PC-3 (cell line): ENCODE measurements at regions not wholly inside any gene's neighbourhood (a gene's known extent, or its start where the extent isn't known, plus 50 kb on each side); places are given as distances from the start of the nearest gene placed in this dataset.

Source experiments
- ATAC-seq: fragments of 200-7000 bp; cut with Tn5 transposase; 2 replicates; pipeline ENCODE4 v1.9.1; 2020; ENCODE audit warnings: mild to moderate bottlenecking, moderate library complexity
- BruUV-seq: library from RNA; stranded (reverse); fragments of 400-500 nt; replicated peaks from 2 replicates; lab custom pipeline; 2021; lab: Mats Ljungman, UMichigan
- CTCF ChIA-PET: fragments of 300-600 bp; sonication (Branson Sonifier 250); formaldehyde crosslinking; loops from one replicate; lab custom pipeline; 2022; ENCODE audit warnings: antibody characterized with exemption; lab: Charles Lee
- POLR2A ChIA-PET: fragments of 300-600 bp; sonication (Branson Sonifier 250); formaldehyde crosslinking; loops from one replicate; lab custom pipeline; 2022; ENCODE audit warnings: antibody characterized with exemption; ENCODE audit not compliant: unreplicated experiment; lab: Charles Lee
- DNase-seq: peaks from one replicate; pipeline ENCODE4 v3.0.0-alpha.2; 2015
- H2AFZ ChIP-seq: fragments of 300-600 bp; sonication (generic); 2 replicates; pipeline ENCODE4 v1.6.0; 2016; ENCODE audit warnings: antibody characterized with exemption, low read length
- H3F3A ChIP-seq: fragments of 300-600 bp; sonication (generic); one replicate; pipeline ENCODE4 v1.6.0; 2017; ENCODE audit warnings: antibody characterized with exemption, low read length, control low read depth, mild to moderate bottlenecking; ENCODE audit not compliant: unreplicated experiment
- H3K27ac ChIP-seq: fragments of 300-600 bp; sonication (generic); 2 replicates; pipeline ENCODE4 v1.5.1; 2016; ENCODE audit warnings: mild to moderate bottlenecking, low read length
- H3K27me3 ChIP-seq: fragments of 300-600 bp; sonication (generic); 2 replicates; pipeline ENCODE4 v1.6.1; 2016; ENCODE audit warnings: low read length, mixed read lengths
- H3K36me3 ChIP-seq: fragments of 300-600 bp; sonication (generic); 2 replicates; pipeline ENCODE4 v1.6.1; 2016; ENCODE audit warnings: low read depth, mixed run types, low read length, mixed read lengths
- H3K4me1 ChIP-seq: fragments of 300-600 bp; sonication (generic); 2 replicates; pipeline ENCODE4 v1.5.1; 2016; ENCODE audit warnings: low read length; ENCODE audit not compliant: insufficient read depth
- H3K4me2 ChIP-seq: fragments of 300-600 bp; sonication (generic); 2 replicates; pipeline ENCODE4 v1.6.0; 2016; ENCODE audit warnings: low read length
- H3K4me3 ChIP-seq: fragments of 300-600 bp; sonication (generic); 2 replicates; pipeline ENCODE4 v1.5.1; 2016; ENCODE audit warnings: mild to moderate bottlenecking, low read length, mixed read lengths
- H3K79me2 ChIP-seq: fragments of 300-600 bp; sonication (generic); 2 replicates; pipeline ENCODE4 v1.6.1; 2017; ENCODE audit warnings: low read length, mixed read lengths
- H3K9ac ChIP-seq: fragments of 300-600 bp; sonication (generic); 2 replicates; pipeline ENCODE4 v1.6.0; 2016; ENCODE audit warnings: mild to moderate bottlenecking, low read length
- H3K9me2 ChIP-seq: fragments of 300-600 bp; sonication (generic); replicated peaks from 2 replicates; pipeline ENCODE4 v1.6.1; 2016; ENCODE audit warnings: mixed run types, low read length, mixed read lengths
- H3K9me3 ChIP-seq: fragments of 300-600 bp; sonication (generic); 2 replicates; pipeline ENCODE4 v1.6.1; 2016; ENCODE audit warnings: low read length, mixed read lengths
- H4K20me1 ChIP-seq: fragments of 300-600 bp; sonication (generic); 2 replicates; pipeline ENCODE4 v1.6.1; 2016; ENCODE audit warnings: low read length, mixed read lengths
- CTCF ChIP-seq: fragments of 300-600 bp; sonication (generic); conservative IDR thresholded peaks from 2 replicates; pipeline ENCODE4 v1.5.1; 2017; ENCODE audit warnings: antibody characterized with exemption, low read depth, mild to moderate bottlenecking, low read length
- EZH2 ChIP-seq: fragments of 300-600 bp; sonication (generic); IDR thresholded peaks from one replicate; pipeline ENCODE4 v1.6.1; 2017; ENCODE audit warnings: antibody characterized with exemption, mild to moderate bottlenecking, low read length; ENCODE audit not compliant: unreplicated experiment
- EZH2phosphoT487 ChIP-seq: fragments of 300-600 bp; sonication (generic); IDR thresholded peaks from 2 replicates; pipeline ENCODE4 v1.6.1; 2018; ENCODE audit warnings: mild to moderate bottlenecking, antibody characterized with exemption, low read length, borderline replicate concordance
- intact Hi-C: fragments of 100-400 bp; cut with micrococcal nuclease; formaldehyde crosslinking; loops from 2 replicates; pipeline ENCODE4 v1.9.0; 2023

- POLR2A ChIA-PET = no interaction called here
These were observed 61.4 kb downstream of the FOXD1 start for GRCh38 chr5:73387149-73387591.

GRCh38 chr5:73384861-73385260, 63.7 kb downstream of the FOXD1 start:
- CTCF ChIA-PET = interaction anchor here (0.6 kb wide), 1 partner anchor 167 kb away, joined by 3 read pairs; no protein-coding TSS in a partner anchor
- Histone ChIP-seq H3K79me2 (no peaks in the 10 kb centered on the region), H3K4me3 (no peak overlapping the region), H3K27me3 (no peaks in the 10 kb centered on the region), H4K20me1 (no peaks in the 10 kb centered on the region), H3F3A (no peaks in the 10 kb centered on the region), H3K9me3 (peaks cover 7% of the 10 kb centered on the region; the same call in 1 of the 2 replicates), H3K9ac (no peak overlapping the region), H3K4me1 (no peaks in the 10 kb centered on the region), H2AFZ (no peak overlapping the region), H3K9me2 (no peaks in the 10 kb centered on the region), H3K27ac (no peak overlapping the region), H3K4me2 (no peak overlapping the region), H3K36me3 (no peaks in the 10 kb centered on the region)
- POLR2A ChIA-PET = no interaction called here
- no TSS peak for BruUV-seq
- intact Hi-C loops = no loop called here
- DNase-seq (no peak), ATAC-seq (no peak)
- TF ChIP-seq EZH2phosphoT487 (no peak), CTCF (no peak), EZH2 (no peak)

More at GRCh38 chr5:73387149-73387591, 61.4 kb downstream of the FOXD1 start:
- Histone ChIP-seq H3K4me2 (no peak overlapping the region), H3K79me2 (no peaks in the 10 kb centered on the region), H3K4me3 (no peak overlapping the region), H3K9ac (no peak overlapping the region), H3K9me3 (peaks cover 7% of the 10 kb centered on the region; the same call in 1 of the 2 replicates), H3F3A (no peaks in the 10 kb centered on the region), H3K36me3 (no peaks in the 10 kb centered on the region), H4K20me1 (no peaks in the 10 kb centered on the region), H3K9me2 (no peaks in the 10 kb centered on the region), H3K4me1 (no peaks in the 10 kb centered on the region), H3K27me3 (no peaks in the 10 kb centered on the region), H3K27ac (no peak overlapping the region), H2AFZ (no peak overlapping the region)
- TF ChIP-seq CTCF = no peak
- TF ChIP-seq EZH2 = no peak
- TF ChIP-seq EZH2phosphoT487 = no peak
- CTCF ChIA-PET = interaction anchor here (0.6 kb wide), 1 partner anchor 251 kb away, joined by 6 read pairs; no protein-coding TSS in a partner anchor
- intact Hi-C loops = loop anchor here (2.0 kb wide), 1 partner anchor 72 kb away; no protein-coding TSS in a partner anchor
- no peak for DNase-seq
- no TSS peak for BruUV-seq
- no peak for ATAC-seq

GRCh38 chr5:73382401-73382740, 66.2 kb downstream of the FOXD1 start:
- TF ChIP-seq EZH2phosphoT487 (no peak), EZH2 (no peak), CTCF (no peak)
- Histone ChIP-seq H3F3A (no peaks in the 10 kb centered on the region), H3K9me3 (peaks cover 7% of the 10 kb centered on the region; the same call in 1 of the 2 replicates), H3K4me1 (no peaks in the 10 kb centered on the region), H3K9ac (no peak overlapping the region), H3K4me2 (no peak overlapping the region), H3K27me3 (no peaks in the 10 kb centered on the region), H3K79me2 (no peaks in the 10 kb centered on the region), H3K9me2 (no peaks in the 10 kb centered on the region), H2AFZ (no peak overlapping the region), H3K4me3 (no peak overlapping the region), H4K20me1 (no peaks in the 10 kb centered on the region), H3K36me3 (no peaks in the 10 kb centered on the region), H3K27ac (no peak overlapping the region)
- ATAC-seq (no peak), DNase-seq (no peak)
- ChIA-PET CTCF (no interaction called here), POLR2A (no interaction called here)
- intact Hi-C loops = no loop called here
- no TSS peak for BruUV-seq
